22Rv1 (cell line): ENCODE measurements at regions not wholly inside any gene's neighbourhood (a gene's known extent, or its start where the extent isn't known, plus 50 kb on each side); places are given as distances from the start of the nearest gene placed in this dataset.

ENCODE experiments used
- ZFX ChIP-seq: fragments of 450-650 bp; IDR thresholded peaks from 2 replicates; pipeline ENCODE4 v1.6.1; 2017; ENCODE audit warnings: antibody characterized with exemption, borderline replicate concordance
- TF ChIP-seq, protein P1 (sequence below): fragments of 450-650 bp; IDR thresholded peaks from 2 replicates; pipeline ENCODE4 v1.5.1; 2017; ENCODE audit warnings: mild to moderate bottlenecking

DNA sequence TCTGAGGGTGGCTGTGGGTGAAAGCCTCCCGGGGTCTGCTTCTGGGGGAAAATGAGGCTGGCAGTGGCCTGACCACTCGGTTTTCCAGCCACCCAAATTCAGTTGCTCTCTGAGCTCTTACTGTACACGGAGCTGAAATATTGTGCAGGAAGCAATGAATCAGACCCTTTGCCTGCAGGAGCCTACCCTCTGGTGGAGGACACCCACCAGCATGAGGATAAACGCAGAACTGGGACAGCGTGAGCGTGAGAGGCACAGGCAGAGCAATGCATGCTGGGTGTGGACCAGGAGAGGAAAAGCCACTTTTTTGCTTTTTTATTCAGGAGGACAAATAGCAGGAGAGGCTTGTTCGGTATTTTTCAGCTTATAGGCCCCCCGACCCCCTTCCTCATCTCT, 298.0 kb downstream of the QKI start:
- TF ChIP-seq, protein P1, sequence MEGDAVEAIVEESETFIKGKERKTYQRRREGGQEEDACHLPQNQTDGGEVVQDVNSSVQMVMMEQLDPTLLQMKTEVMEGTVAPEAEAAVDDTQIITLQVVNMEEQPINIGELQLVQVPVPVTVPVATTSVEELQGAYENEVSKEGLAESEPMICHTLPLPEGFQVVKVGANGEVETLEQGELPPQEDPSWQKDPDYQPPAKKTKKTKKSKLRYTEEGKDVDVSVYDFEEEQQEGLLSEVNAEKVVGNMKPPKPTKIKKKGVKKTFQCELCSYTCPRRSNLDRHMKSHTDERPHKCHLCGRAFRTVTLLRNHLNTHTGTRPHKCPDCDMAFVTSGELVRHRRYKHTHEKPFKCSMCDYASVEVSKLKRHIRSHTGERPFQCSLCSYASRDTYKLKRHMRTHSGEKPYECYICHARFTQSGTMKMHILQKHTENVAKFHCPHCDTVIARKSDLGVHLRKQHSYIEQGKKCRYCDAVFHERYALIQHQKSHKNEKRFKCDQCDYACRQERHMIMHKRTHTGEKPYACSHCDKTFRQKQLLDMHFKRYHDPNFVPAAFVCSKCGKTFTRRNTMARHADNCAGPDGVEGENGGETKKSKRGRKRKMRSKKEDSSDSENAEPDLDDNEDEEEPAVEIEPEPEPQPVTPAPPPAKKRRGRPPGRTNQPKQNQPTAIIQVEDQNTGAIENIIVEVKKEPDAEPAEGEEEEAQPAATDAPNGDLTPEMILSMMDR: no peak
- no peak for TF ChIP-seq ZFX
